ENCODE measurements at regions not wholly inside any gene's neighbourhood (a gene's known extent, or its start where the extent isn't known, plus 50 kb on each side); places are given as distances from the start of the nearest gene placed in this dataset.

DNA sequence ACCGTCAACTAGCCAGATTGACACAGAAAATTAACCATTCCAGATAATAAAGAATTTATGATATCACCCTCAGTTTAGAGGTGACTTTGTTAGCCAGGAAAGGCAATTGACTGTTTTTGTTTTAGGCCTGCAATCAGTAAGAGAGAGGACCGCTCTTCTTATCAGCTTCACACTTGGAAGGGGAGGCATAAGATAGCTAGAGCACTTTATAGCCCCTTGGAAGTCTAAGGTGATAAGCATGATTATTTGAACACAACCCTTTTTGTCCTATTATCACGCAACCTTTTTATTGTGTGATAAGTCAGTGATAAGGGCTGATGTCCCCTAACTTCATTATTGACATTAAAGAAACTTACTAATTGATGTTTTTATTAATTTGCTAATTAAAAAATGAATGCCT is 162.6 kb upstream of the CDKN2B start:
- no peak overlapping the region for H3T11ph ChIP-seq (ENCODE audit: low read length)
- H3K18ac ChIP-seq (ENCODE audit: insufficient read length, low read depth, low read length), result no peak overlapping the region
- no peak overlapping the region for H2BK12ac ChIP-seq (ENCODE audit: insufficient read length, low read depth, low read length)
- no peaks in the 10 kb centered on the region for H3K9me3 ChIP-seq (ENCODE audit: control insufficient read depth, low read depth, low read length)
- no peak overlapping the region for H3K27ac ChIP-seq (ENCODE audit: insufficient read length, low read depth, low read length)
- no peak overlapping the region for H3K56ac ChIP-seq (ENCODE audit: insufficient read length, low read depth, low read length)
- no peak overlapping the region for H2BK20ac ChIP-seq (ENCODE audit: low read depth, low read length, poor library complexity, severe bottlenecking)
- no peak overlapping the region for H3K4me2 ChIP-seq (ENCODE audit: insufficient read depth, insufficient read length, low read length)
- H3K36me3 Mint-ChIP-seq (ENCODE audit: insufficient read depth in 1 of 3, low read depth in 3 of 3), result peaks cover 0 to 3% (median 0%) of the 10 kb centered on the region in 3 experiments; a peak in 1 of 7 replicates
- H4K8ac ChIP-seq (replicated peaks; ENCODE audit: insufficient read length, low read depth, low read length), result no peak overlapping the region
- no peak overlapping the region for H3K23ac ChIP-seq (ENCODE audit: insufficient read length, low read depth, low read length)
- DNase-seq, result no peak
- H3K4me3 Mint-ChIP-seq, result no peak overlapping the region
- no peak overlapping the region for H4K5ac ChIP-seq (ENCODE audit: insufficient read length, low read depth, low read length)
- peaks cover 5 to 6% of the 10 kb centered on the region in 2 experiments; a peak in 4 of 5 replicates for H3K9me3 Mint-ChIP-seq
- H3K14ac ChIP-seq (ENCODE audit: insufficient read depth, low read length), result no peak overlapping the region
- no peak overlapping the region for H3K4ac ChIP-seq (ENCODE audit: low read depth, low read length)
- H2AFZ ChIP-seq (ENCODE audit: low read length), result no peak overlapping the region
- no peaks in the 10 kb centered on the region for H3K4me1 Mint-ChIP-seq
- H3K27me3 ChIP-seq (ENCODE audit: insufficient read depth, low read length), result no peaks in the 10 kb centered on the region
- no peak overlapping the region for H2BK15ac ChIP-seq (ENCODE audit: low read depth, low read length)
- no peak overlapping the region for H3K27ac Mint-ChIP-seq
- no peak overlapping the region for H4K91ac ChIP-seq (ENCODE audit: insufficient read length, low read depth, low read length)
- TF ChIP-seq, protein P1, sequence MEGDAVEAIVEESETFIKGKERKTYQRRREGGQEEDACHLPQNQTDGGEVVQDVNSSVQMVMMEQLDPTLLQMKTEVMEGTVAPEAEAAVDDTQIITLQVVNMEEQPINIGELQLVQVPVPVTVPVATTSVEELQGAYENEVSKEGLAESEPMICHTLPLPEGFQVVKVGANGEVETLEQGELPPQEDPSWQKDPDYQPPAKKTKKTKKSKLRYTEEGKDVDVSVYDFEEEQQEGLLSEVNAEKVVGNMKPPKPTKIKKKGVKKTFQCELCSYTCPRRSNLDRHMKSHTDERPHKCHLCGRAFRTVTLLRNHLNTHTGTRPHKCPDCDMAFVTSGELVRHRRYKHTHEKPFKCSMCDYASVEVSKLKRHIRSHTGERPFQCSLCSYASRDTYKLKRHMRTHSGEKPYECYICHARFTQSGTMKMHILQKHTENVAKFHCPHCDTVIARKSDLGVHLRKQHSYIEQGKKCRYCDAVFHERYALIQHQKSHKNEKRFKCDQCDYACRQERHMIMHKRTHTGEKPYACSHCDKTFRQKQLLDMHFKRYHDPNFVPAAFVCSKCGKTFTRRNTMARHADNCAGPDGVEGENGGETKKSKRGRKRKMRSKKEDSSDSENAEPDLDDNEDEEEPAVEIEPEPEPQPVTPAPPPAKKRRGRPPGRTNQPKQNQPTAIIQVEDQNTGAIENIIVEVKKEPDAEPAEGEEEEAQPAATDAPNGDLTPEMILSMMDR (conservative IDR thresholded peaks at IDR 0.05), result no peak
- H3K27me3 Mint-ChIP-seq (ENCODE audit: low read depth), result no peaks in the 10 kb centered on the region
- H4K20me1 ChIP-seq (ENCODE audit: control insufficient read depth, insufficient read depth, insufficient read length), result no peaks in the 10 kb centered on the region
- no peak overlapping the region for H2BK5ac ChIP-seq (ENCODE audit: insufficient read length, low read length)
- no peaks in the 10 kb centered on the region for H3K23me2 ChIP-seq (ENCODE audit: insufficient read length, low read depth, low read length, poor library complexity, severe bottlenecking)
- no peak overlapping the region for H3K9ac ChIP-seq (ENCODE audit: extremely low read depth, insufficient read length, low read length)
- no peak overlapping the region for H2AK5ac ChIP-seq (ENCODE audit: insufficient read length, low read length)
- no peaks in the 10 kb centered on the region for H3K79me2 ChIP-seq (ENCODE audit: insufficient read depth, low read length)
- WGBS (ENCODE audit: extremely low coverage, insufficient read length, low lambda C conversion rate), result no CpG with 5 or more reads among the region's 3 CpGs
- H3K79me1 ChIP-seq (ENCODE audit: insufficient read depth, low read depth, low read length, poor library complexity, severe bottlenecking), result no peaks in the 10 kb centered on the region
- H2BK120ac ChIP-seq (ENCODE audit: low read depth, low read length, poor library complexity, severe bottlenecking), result no peak overlapping the region
- no peaks in the 10 kb centered on the region for H3K4me1 ChIP-seq (ENCODE audit: insufficient read depth, low read length)

All from H9 (cell line).